Thoracic aorta (tissue), 2 donors: ENCODE measurements at regions not wholly inside any gene's neighbourhood (a gene's known extent, or its start where the extent isn't known, plus 50 kb on each side); places are given as distances from the start of the nearest gene placed in this dataset.
"Not testable (repeated sequence)": the region's sequence is repeated elsewhere in the genome, so short reads cannot be mapped to it uniquely, and the experiment has no call there.

Experiments used
- ATAC-seq: fragments of 150-250 bp; one replicate; pipeline ENCODE4 v1.8.0; 2017; ENCODE audit warnings: low read depth; ENCODE audit not compliant: insufficient number of reproducible peaks, low FRiP score
- DNase-seq: peaks from one replicate; pipeline ENCODE4 v3.0.0-alpha.2; 2020; ENCODE audit warnings: low spot score
- H3K27ac ChIP-seq, 2 donors: fragments of 200-600 bp; sonication (generic); 1 replicate in 1 of 2; 2 replicates in 1 of 2; pipeline ENCODE4 v1.5.1; 2016; ENCODE audit warnings: mild to moderate bottlenecking in 2 of 2, moderate library complexity in 2 of 2
- H3K27me3 ChIP-seq: fragments of 200-600 bp; sonication (generic); replicated peaks from 2 replicates; pipeline ENCODE4 v1.6.0; 2016; ENCODE audit warnings: mild to moderate bottlenecking; ENCODE audit not compliant: insufficient read depth
- H3K36me3 ChIP-seq: fragments of 200-600 bp; sonication (generic); one replicate; pipeline ENCODE4 v1.5.1; 2016
- H3K4me1 ChIP-seq, 2 donors: fragments of 200-600 bp; sonication (generic); 1 replicate in 1 of 2; 2 replicates in 1 of 2; pipeline versions ENCODE4 v1.5.1 to v1.6.0; 2016; ENCODE audit warnings: low read depth in 2 of 2, mild to moderate bottlenecking in 1 of 2; ENCODE audit not compliant: control insufficient read depth in 1 of 2
- H3K4me3 ChIP-seq: fragments of 200-600 bp; sonication (generic); 2 replicates; pipeline ENCODE4 v1.5.1; 2016; ENCODE audit warnings: mild to moderate bottlenecking
- H3K9me3 ChIP-seq: fragments of 200-600 bp; sonication (generic); 2 replicates; pipeline ENCODE4 v1.5.1; 2016
- TF ChIP-seq, protein P1 (sequence below): fragments of 200-600 bp; sonication (generic); IDR thresholded peaks from one replicate; pipeline ENCODE4 v1.5.1; 2019; ENCODE audit warnings: antibody characterized with exemption

DNA sequence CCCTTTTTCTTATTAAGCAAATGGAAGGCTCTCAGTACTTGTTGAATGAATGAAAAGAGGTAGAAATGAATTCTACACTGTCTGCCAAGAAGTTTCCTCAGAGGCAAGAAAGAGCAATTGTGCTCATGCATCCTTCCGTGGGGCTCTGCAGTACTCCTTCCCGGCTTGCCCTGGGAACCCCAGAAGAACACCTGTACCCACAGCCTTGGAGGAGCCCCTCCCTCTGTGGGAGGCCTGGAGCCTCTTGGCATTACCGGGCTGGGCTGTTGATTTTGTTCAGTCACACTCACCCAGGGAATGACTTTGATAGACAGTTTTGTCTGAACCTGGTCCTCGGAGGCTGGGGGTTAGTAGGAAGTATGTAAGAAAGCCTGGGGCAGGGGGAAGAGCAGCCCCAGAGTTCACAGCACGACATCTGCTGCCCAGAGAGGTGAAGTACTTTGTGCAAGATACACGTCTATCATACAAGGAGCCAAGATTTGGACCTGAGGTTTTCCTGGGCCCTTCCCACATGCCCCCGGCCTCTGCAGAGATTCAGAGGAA lies 134.8 kb upstream of the GDF10 start:
- H3K27ac ChIP-seq = peak overlapping the region; percentile 92 to 95
- peak overlapping the region; percentile 56 for H3K4me3 ChIP-seq
- no peaks in the 10 kb centered on the region for H3K36me3 ChIP-seq
- H3K27me3 ChIP-seq = no peaks in the 10 kb centered on the region
- H3K9me3 ChIP-seq = no peaks in the 10 kb centered on the region
- TF ChIP-seq, protein P1, sequence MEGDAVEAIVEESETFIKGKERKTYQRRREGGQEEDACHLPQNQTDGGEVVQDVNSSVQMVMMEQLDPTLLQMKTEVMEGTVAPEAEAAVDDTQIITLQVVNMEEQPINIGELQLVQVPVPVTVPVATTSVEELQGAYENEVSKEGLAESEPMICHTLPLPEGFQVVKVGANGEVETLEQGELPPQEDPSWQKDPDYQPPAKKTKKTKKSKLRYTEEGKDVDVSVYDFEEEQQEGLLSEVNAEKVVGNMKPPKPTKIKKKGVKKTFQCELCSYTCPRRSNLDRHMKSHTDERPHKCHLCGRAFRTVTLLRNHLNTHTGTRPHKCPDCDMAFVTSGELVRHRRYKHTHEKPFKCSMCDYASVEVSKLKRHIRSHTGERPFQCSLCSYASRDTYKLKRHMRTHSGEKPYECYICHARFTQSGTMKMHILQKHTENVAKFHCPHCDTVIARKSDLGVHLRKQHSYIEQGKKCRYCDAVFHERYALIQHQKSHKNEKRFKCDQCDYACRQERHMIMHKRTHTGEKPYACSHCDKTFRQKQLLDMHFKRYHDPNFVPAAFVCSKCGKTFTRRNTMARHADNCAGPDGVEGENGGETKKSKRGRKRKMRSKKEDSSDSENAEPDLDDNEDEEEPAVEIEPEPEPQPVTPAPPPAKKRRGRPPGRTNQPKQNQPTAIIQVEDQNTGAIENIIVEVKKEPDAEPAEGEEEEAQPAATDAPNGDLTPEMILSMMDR = no peak
- DNase-seq (no peak), ATAC-seq (no peak)
- peaks cover 0 to 30% of the 10 kb centered on the region in 2 donors for H3K4me1 ChIP-seq

DNA sequence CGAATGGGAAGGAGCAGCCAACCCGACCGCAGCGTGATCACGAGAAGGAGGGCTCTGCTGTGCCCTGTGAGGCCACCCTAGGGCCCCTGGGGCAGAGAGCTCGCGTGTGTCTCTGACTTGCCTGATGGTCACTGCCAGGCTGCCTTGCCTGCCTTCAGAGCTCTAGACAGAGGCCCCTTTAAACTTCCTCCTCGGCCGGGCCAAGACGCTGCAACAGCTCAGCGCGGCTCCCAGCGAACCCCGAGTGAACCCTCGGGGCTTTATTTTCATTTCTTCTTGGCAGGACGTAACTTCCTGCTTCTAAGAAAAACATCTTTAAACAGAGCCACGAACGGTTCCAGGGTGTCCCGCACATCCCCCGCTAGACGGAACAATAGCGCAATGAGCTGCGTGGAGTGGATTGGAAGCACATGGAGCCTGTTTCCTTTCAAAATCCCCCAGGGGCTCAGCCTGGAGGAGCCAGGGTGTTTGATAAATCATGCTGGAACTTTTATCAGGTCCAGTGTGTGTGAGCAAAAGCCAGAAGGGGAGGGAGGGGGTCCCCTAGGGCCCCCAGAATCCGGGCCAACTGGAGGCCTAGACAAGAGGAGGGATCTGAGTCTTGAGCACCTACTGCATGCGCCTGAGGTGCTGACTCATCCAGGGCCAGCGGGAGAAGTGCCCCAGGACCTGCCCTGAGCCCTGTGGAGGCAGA lies 134.1 kb upstream of the GDF10 start:
- no peaks in the 10 kb centered on the region for H3K36me3 ChIP-seq
- peak overlapping the region; percentile 56 for H3K4me3 ChIP-seq
- TF ChIP-seq, protein P1 = peak; percentile 23
- peak; percentile 61 for ATAC-seq
- no peak for DNase-seq
- peaks cover 0 to 30% of the 10 kb centered on the region in 2 donors for H3K4me1 ChIP-seq
- H3K9me3 ChIP-seq = no peaks in the 10 kb centered on the region
- H3K27me3 ChIP-seq = no peaks in the 10 kb centered on the region
- H3K27ac ChIP-seq = peak overlapping the region; percentile 92 to 95

DNA sequence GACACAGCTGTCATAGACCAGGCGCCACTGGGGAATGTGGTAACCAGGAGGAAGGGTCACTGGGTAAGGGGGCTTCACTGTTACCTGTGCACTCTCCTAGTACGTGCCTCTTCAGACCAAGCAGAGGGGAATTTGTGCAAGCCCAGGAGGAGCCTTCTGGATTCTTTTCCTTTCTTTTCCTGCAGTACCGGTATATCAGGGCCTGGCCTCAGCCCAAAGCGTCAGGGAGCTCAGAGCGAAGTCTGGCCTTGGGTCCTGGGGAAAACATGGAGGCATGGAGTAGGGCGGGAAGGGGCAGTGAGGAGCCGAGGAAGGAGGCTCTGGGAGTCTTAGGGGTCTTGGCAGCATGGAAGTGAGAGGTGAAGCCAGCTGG lies 133.6 kb upstream of the GDF10 start:
- ATAC-seq (peak; percentile 4), DNase-seq (no peak)
- TF ChIP-seq, protein P1 = no peak
- H3K36me3 ChIP-seq = no peaks in the 10 kb centered on the region
- peak overlapping the region; percentile 56 for H3K4me3 ChIP-seq
- peaks cover 0 to 30% of the 10 kb centered on the region in 2 donors for H3K4me1 ChIP-seq
- peak overlapping the region; percentile 92 to 95 for H3K27ac ChIP-seq
- H3K9me3 ChIP-seq = no peaks in the 10 kb centered on the region
- H3K27me3 ChIP-seq = no peaks in the 10 kb centered on the region

DNA sequence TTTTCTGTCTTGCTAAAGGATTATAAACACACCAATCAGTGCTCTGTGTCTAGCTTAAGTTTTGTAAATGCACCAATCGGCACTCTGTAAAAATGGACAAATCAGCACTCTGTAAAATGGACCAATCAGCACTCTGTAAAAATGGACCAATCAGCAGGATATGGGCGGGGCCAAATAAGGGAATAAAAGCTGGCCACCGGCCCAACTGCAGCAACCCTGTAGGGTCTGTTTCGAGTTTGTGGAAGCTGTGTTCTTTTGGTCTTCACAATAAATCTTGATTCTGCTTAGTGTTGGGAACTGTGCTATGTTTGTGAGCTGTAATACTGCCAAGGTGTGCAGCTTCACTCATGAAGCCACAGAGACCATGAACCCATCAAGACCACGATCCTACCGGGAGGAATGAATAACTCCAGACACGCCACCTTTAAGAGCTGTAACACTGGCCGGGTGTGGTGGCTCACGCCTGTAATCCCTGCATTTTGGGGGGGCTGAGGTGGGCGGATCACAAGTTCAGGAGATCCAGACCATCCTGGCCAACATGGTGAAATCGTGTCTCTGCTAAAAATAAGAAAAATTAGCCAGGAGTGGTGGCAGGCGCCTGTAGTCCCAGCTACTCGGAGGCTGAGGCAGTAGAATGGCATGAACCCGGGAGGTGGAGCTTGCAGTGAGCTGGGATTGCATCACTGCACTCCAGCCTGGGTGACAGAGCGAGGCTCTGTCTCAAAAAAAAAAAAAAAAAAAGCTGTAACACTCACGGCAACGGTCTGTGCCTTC lies 133.0 kb upstream of the GDF10 start:
- H3K36me3 ChIP-seq, H3K27me3 ChIP-seq, H3K9me3 ChIP-seq: not testable (repeated sequence)
- ATAC-seq (peak; percentile 55), DNase-seq (peak; percentile 56)
- Histone ChIP-seq H3K4me1 (peaks cover 0 to 30% of the 10 kb centered on the region in 2 donors), H3K27ac (peak overlapping the region; percentile 92 to 95), H3K4me3 (peak overlapping the region; percentile 56)

DNA sequence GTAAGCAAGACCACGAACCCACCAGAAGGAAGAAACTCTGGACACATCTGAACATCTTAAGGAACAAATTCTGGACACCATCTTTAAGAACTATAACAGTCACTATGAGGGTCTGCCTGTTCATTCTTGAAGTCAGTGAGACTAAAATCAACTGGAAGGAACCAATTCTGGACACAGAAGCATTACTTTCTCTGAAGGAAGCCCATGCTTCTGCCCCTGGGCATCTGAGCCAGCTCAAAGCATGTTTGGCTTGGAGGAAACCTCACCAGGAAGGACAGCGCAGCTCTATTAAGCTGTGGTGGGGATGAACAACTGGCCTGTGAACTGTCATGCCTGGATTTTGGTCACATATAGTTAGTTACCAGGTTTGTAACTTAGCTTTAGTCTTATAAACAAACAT lies 132.4 kb upstream of the GDF10 start:
- ATAC-seq (peak; percentile 1), DNase-seq (no peak)
- Histone ChIP-seq H3K4me3 (peak overlapping the region; percentile 56), H3K36me3 (no peaks in the 10 kb centered on the region), H3K27ac (peak overlapping the region; percentile 92 to 95), H3K4me1 (peaks cover 0 to 30% of the 10 kb centered on the region in 2 donors), H3K9me3 (no peaks in the 10 kb centered on the region), H3K27me3 (no peaks in the 10 kb centered on the region)
- TF ChIP-seq, protein P1 = no peak
